PC-9 (cell line): ENCODE measurements at regions not wholly inside any gene's neighbourhood (a gene's known extent, or its start where the extent isn't known, plus 50 kb on each side); places are given as distances from the start of the nearest gene placed in this dataset.

Experiments used
- BruUV-seq: library from RNA; stranded (reverse); fragments of 400-500 nt; replicated peaks from 2 replicates; lab custom pipeline; 2021; lab: Mats Ljungman, UMichigan
- CTCF ChIA-PET: fragments of 300-600 bp; sonication (Branson Sonifier 250); formaldehyde crosslinking; loops from one replicate; lab custom pipeline; 2022; ENCODE audit warnings: antibody characterized with exemption; lab: Charles Lee
- POLR2A ChIA-PET: fragments of 300-600 bp; sonication (Branson Sonifier 250); formaldehyde crosslinking; loops from one replicate; lab custom pipeline; 2022; ENCODE audit warnings: antibody characterized with exemption; ENCODE audit not compliant: unreplicated experiment; lab: Charles Lee
- DNase-seq, 2 experiments: peaks; one replicate each; pipeline versions ENCODE4 v3.0.0 to v3.0.0-alpha.2; 2015 to 2022; ENCODE audit warnings: mixed read lengths in 1 of 2
- H2AFZ ChIP-seq: fragments of 200-600 bp; sonication (generic); 2 replicates; pipeline ENCODE4 v1.8.1; 2017; ENCODE audit warnings: antibody characterized with exemption
- H3F3A ChIP-seq: fragments of 200-600 bp; sonication (generic); 2 replicates; pipeline ENCODE4 v1.8.1; 2017; ENCODE audit warnings: antibody characterized with exemption, mild to moderate bottlenecking, low read depth; ENCODE audit not compliant: insufficient read depth
- H3K27ac ChIP-seq: fragments of 200-600 bp; sonication (generic); 2 replicates; pipeline ENCODE4 v1.6.1; 2016; ENCODE audit warnings: mixed run types
- H3K27me3 ChIP-seq: fragments of 200-600 bp; sonication (generic); 2 replicates; pipeline ENCODE4 v1.6.1; 2016; ENCODE audit warnings: low read depth, mixed run types; ENCODE audit not compliant: insufficient read depth
- H3K36me3 ChIP-seq: fragments of 200-600 bp; sonication (generic); 2 replicates; pipeline ENCODE4 v1.6.1; 2016; ENCODE audit warnings: low read depth, mixed run types
- H3K4me1 ChIP-seq: fragments of 200-600 bp; sonication (generic); replicated peaks from 2 replicates; pipeline ENCODE4 v1.6.1; 2016; ENCODE audit warnings: mixed run types; ENCODE audit not compliant: insufficient read depth
- H3K4me2 ChIP-seq: fragments of 200-600 bp; sonication (generic); 2 replicates; pipeline ENCODE4 v1.6.1; 2017; ENCODE audit warnings: mixed run types
- H3K4me3 ChIP-seq: fragments of 200-600 bp; sonication (generic); 2 replicates; pipeline ENCODE4 v1.6.1; 2016; ENCODE audit warnings: mixed run types
- H3K79me2 ChIP-seq: fragments of 200-600 bp; sonication (generic); 2 replicates; pipeline ENCODE4 v1.6.1; 2017; ENCODE audit warnings: low read depth, mixed run types
- H3K9me2 ChIP-seq: fragments of 200-600 bp; sonication (generic); 2 replicates; pipeline ENCODE4 v1.8.1; 2017; ENCODE audit warnings: mild to moderate bottlenecking; ENCODE audit not compliant: insufficient read depth
- H3K9me3 ChIP-seq: fragments of 200-600 bp; sonication (generic); 2 replicates; pipeline ENCODE4 v1.8.1; 2016; ENCODE audit warnings: low read depth; ENCODE audit not compliant: insufficient read depth
- H4K20me1 ChIP-seq: fragments of 200-600 bp; sonication (generic); 2 replicates; pipeline ENCODE4 v1.8.1; 2017; ENCODE audit not compliant: insufficient read depth
- CTCF ChIP-seq: fragments of 200-600 bp; sonication (generic); conservative IDR thresholded peaks from 2 replicates; pipeline ENCODE4 v1.6.1; 2017; ENCODE audit warnings: mixed run types, antibody characterized with exemption, mild to moderate bottlenecking, moderate library complexity
- EZH2 ChIP-seq: fragments of 200-600 bp; sonication (generic); IDR thresholded peaks from 2 replicates; pipeline ENCODE4 v1.8.0; 2017; ENCODE audit warnings: antibody characterized with exemption, low read depth
- intact Hi-C: fragments of 100-400 bp; cut with micrococcal nuclease; formaldehyde crosslinking; loops from one replicate; pipeline ENCODE4 v1.10.0; 2022; ENCODE audit not compliant: unreplicated experiment

GRCh38 chr13:24012648-24013047, 115.3 kb upstream of the C1QTNF9B start:
- Histone ChIP-seq H3K36me3 (no peaks in the 10 kb centered on the region), H3K27ac (no peak overlapping the region), H3K27me3 (no peaks in the 10 kb centered on the region), H4K20me1 (no peaks in the 10 kb centered on the region), H2AFZ (no peak overlapping the region), H3K4me2 (no peak overlapping the region), H3F3A (no peaks in the 10 kb centered on the region), H3K4me1 (peaks cover 16% of the 10 kb centered on the region), H3K79me2 (no peaks in the 10 kb centered on the region), H3K9me2 (no peaks in the 10 kb centered on the region), H3K9me3 (no peaks in the 10 kb centered on the region), H3K4me3 (no peak overlapping the region)
- intact Hi-C loops = no loop called here
- BruUV-seq = no TSS peak
- ChIA-PET CTCF (no interaction called here), POLR2A (interaction anchor here (0.6 kb wide), 1 partner anchor 299 kb away, joined by 4 read pairs; no protein-coding TSS in a partner anchor)
- no peak for DNase-seq
- TF ChIP-seq CTCF (no peak), EZH2 (no peak)

DNA sequence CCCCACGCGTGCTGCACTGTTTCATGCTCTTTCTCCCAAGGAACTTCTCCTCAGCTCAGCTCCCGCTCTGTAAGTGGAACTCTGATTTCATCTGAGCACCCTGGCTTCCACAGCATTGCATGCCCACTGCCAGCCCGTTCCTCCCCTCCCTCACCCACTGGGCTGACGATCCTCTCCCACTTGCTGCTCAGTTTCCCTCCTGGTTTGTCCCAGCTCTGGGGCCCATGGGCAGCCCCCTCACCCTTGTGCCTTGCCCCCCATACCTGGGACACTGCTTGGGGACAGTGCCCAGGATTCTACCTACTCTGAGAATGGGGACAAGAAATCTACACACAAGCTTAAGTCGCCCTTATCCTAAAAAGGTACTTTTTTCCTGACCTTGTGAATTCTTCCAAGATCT, 115.9 kb upstream of the C1QTNF9B start:
- H2AFZ ChIP-seq = no peak overlapping the region
- H3K4me1 ChIP-seq = peaks cover 11% of the 10 kb centered on the region
- ChIA-PET CTCF (no interaction called here), POLR2A (interaction anchor here (0.6 kb wide), 1 partner anchor 299 kb away, joined by 4 read pairs; no protein-coding TSS in a partner anchor)
- no peak overlapping the region for H3K27ac ChIP-seq
- no peaks in the 10 kb centered on the region for H3F3A ChIP-seq
- no peak overlapping the region for H3K4me3 ChIP-seq
- no peaks in the 10 kb centered on the region for H3K27me3 ChIP-seq
- H3K4me2 ChIP-seq = no peak overlapping the region
- TF ChIP-seq EZH2 (no peak), CTCF (no peak)
- H3K79me2 ChIP-seq = no peaks in the 10 kb centered on the region
- DNase-seq = no peak
- no peaks in the 10 kb centered on the region for H3K9me3 ChIP-seq
- no peaks in the 10 kb centered on the region for H3K36me3 ChIP-seq
- BruUV-seq = no TSS peak
- H4K20me1 ChIP-seq = no peaks in the 10 kb centered on the region
- intact Hi-C loops = no loop called here
- no peaks in the 10 kb centered on the region for H3K9me2 ChIP-seq

DNA sequence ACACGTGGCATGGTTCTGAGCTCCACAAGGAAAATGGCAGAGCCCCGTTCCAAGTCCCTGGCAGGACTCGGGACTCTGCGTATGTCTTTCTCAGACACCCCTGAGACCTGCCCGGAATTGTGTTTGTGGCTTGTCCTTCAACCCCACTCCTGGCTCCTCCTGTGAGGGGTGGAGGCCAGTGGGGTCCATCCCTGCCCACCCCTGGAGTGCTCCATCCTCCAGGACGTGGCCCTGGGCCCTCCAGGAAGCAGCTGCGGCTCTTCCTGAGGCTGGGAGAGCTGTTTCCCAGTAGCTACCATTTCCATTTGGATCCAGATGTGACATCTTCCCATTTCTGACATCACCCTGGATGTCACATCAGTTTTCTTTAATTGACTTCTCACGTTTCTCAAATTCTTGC, 118.7 kb upstream of the C1QTNF9B start:
- Histone ChIP-seq H2AFZ (no peak overlapping the region), H3K27ac (no peak overlapping the region), H3K36me3 (no peaks in the 10 kb centered on the region), H3F3A (no peaks in the 10 kb centered on the region), H4K20me1 (no peaks in the 10 kb centered on the region), H3K9me3 (no peaks in the 10 kb centered on the region), H3K4me1 (no peaks in the 10 kb centered on the region), H3K4me3 (no peak overlapping the region), H3K4me2 (no peak overlapping the region), H3K27me3 (no peaks in the 10 kb centered on the region), H3K9me2 (no peaks in the 10 kb centered on the region), H3K79me2 (no peaks in the 10 kb centered on the region)
- TF ChIP-seq EZH2 (no peak), CTCF (no peak)
- DNase-seq = no peak
- intact Hi-C loops = loop anchor here (5.0 kb wide), 1 partner anchor 36 kb away; no protein-coding TSS in a partner anchor
- BruUV-seq = no TSS peak
- ChIA-PET CTCF (no interaction called here), POLR2A (no interaction called here)
